Endodermal cell (in vitro differentiated cells): ENCODE measurements at regions not wholly inside any gene's neighbourhood (a gene's known extent, or its start where the extent isn't known, plus 50 kb on each side); places are given as distances from the start of the nearest gene placed in this dataset.

Source experiments
- DNase-seq: peaks from one replicate; pipeline ENCODE4 v3.0.0-alpha.2; 2017
- H3K27ac ChIP-seq: 2 replicates; pipeline ENCODE4 v1.5.1; 2013; ENCODE audit warnings: mild to moderate bottlenecking, low read depth, low read length, moderate library complexity
- H3K27me3 ChIP-seq: 2 replicates; pipeline ENCODE4 v1.6.1; 2013; ENCODE audit warnings: mild to moderate bottlenecking, low read length, moderate library complexity; ENCODE audit not compliant: insufficient read depth, control insufficient read depth, poor library complexity, severe bottlenecking
- H3K36me3 ChIP-seq: 2 replicates; pipeline ENCODE4 v1.7.0; 2013; ENCODE audit warnings: mild to moderate bottlenecking, low read length, moderate library complexity; ENCODE audit not compliant: control insufficient read depth, insufficient read depth
- H3K4me1 ChIP-seq: one replicate; pipeline ENCODE4 v1.7.0; 2013; ENCODE audit warnings: low read length; ENCODE audit not compliant: control insufficient read depth, insufficient read depth
- H3K4me3 ChIP-seq: 2 replicates; pipeline ENCODE4 v1.5.1; 2013; ENCODE audit warnings: mild to moderate bottlenecking, low read length, moderate library complexity
- H3K9ac ChIP-seq: 2 replicates; pipeline ENCODE4 v1.6.1; 2013; ENCODE audit warnings: mild to moderate bottlenecking, low read length, moderate library complexity; ENCODE audit not compliant: poor library complexity, severe bottlenecking; ENCODE audit errors: extremely low read depth
- H3K9me3 ChIP-seq: 2 replicates; pipeline ENCODE4 v1.6.1; 2013; ENCODE audit warnings: mild to moderate bottlenecking, low read length, moderate library complexity; ENCODE audit not compliant: control insufficient read depth
- H3K27ac Mint-ChIP-seq: 2 replicates; pipeline ENCODE4 v1.8.0; 2020; ENCODE audit warnings: mixed read lengths
- H3K27me3 Mint-ChIP-seq: 2 replicates; pipeline ENCODE4 v1.8.0; 2021; ENCODE audit warnings: mild to moderate bottlenecking, mixed read lengths; ENCODE audit not compliant: insufficient read depth
- H3K36me3 Mint-ChIP-seq: 2 replicates; pipeline ENCODE4 v1.8.0; 2020; ENCODE audit warnings: low read depth, mixed read lengths
- H3K4me1 Mint-ChIP-seq: 2 replicates; pipeline ENCODE4 v1.8.0; 2020; ENCODE audit warnings: mixed read lengths
- H3K4me3 Mint-ChIP-seq: 2 replicates; pipeline ENCODE4 v1.8.0; 2020; ENCODE audit warnings: mild to moderate bottlenecking, moderate library complexity, mixed read lengths
- H3K9me3 Mint-ChIP-seq: 2 replicates; pipeline ENCODE4 v1.8.0; 2020; ENCODE audit warnings: mild to moderate bottlenecking, mixed read lengths
- CTCF ChIP-seq: fragments of 200-600 bp; sonication (generic); conservative IDR thresholded peaks from 2 replicates; pipeline ENCODE4 v1.5.0; 2021; ENCODE audit warnings: antibody characterized with exemption, mild to moderate bottlenecking
- WGBS, 2 experiments: methylation state at CpG; one replicate each; pipeline versions ENCODE4 v1.1.5 to v1.1.7; 2013; ENCODE audit warnings: missing lambda C conversion rate in 2 of 2, mixed read lengths in 1 of 2; ENCODE audit not compliant: insufficient coverage in 1 of 2, insufficient read length in 1 of 2; 5-methylcytosine and 5-hydroxymethylcytosine counted together

DNA sequence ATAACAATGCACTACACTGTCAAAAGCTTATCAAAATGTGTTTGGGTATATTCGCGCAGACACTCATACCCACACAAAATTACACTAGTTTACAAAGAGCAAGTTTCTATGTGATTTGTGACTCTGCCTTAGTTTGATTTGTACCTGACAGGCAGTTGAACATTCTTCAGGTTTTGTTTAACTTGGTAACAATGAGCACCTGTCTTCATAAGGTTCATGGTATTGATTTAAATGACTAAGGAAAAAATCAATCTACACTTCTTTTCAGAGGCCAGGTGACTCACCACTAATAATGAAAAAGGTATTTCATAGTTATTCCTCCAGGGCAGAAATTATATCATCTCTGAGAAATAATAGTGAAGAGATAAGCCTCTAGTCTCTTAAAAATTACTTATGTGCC is 1114.6 kb upstream of the AGA start:
- no peak overlapping the region for H3K4me3 ChIP-seq
- H3K27ac ChIP-seq = no peak overlapping the region
- Mint-ChIP-seq H3K4me3 (no peak overlapping the region), H3K9me3 (no peaks in the 10 kb centered on the region), H3K27ac (no peak overlapping the region), H3K27me3 (no peaks in the 10 kb centered on the region), H3K4me1 (no peaks in the 10 kb centered on the region), H3K36me3 (no peaks in the 10 kb centered on the region)
- no peaks in the 10 kb centered on the region for H3K36me3 ChIP-seq
- DNase-seq = no peak
- WGBS, 2 experiments = 63% methylated on average over 2 of the region's 2 CpGs; no CpG with 5 or more reads in 1 of the 2 experiments
- no peaks in the 10 kb centered on the region for H3K9me3 ChIP-seq
- no peaks in the 10 kb centered on the region for H3K27me3 ChIP-seq
- no peaks in the 10 kb centered on the region for H3K4me1 ChIP-seq
- no peak overlapping the region for H3K9ac ChIP-seq
- no peak for TF ChIP-seq CTCF

DNA sequence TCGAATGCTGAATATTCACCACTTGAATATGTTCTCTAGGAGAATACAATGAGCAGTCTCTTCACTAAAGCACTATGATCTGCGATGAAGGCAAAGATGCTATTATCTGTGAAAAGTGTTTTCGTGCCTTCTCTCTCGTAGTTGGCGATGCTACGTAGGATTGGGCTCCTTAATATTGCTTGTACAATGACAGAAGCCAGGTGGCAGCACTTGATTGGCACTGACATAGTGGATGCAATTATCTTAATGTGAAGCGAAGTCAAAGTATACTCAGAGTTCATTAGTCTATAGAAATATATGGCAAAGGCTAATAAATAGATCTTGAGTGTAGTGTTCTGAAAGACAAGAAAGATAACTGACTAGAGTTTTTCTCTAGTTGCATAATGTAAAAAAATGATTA is 1135.7 kb upstream of the AGA start:
- Histone ChIP-seq H3K27me3 (no peaks in the 10 kb centered on the region), H3K36me3 (no peaks in the 10 kb centered on the region), H3K27ac (no peak overlapping the region), H3K4me1 (no peaks in the 10 kb centered on the region), H3K9ac (no peak overlapping the region), H3K9me3 (no peaks in the 10 kb centered on the region), H3K4me3 (no peak overlapping the region)
- TF ChIP-seq CTCF = peak; percentile 76
- no peak overlapping the region for H3K27ac Mint-ChIP-seq
- WGBS, 2 experiments = 87 to 90% methylated on average over 3 to 7 of the region's 7 CpGs
- DNase-seq = peak; percentile 58
- no peaks in the 10 kb centered on the region for H3K9me3 Mint-ChIP-seq
- no peaks in the 10 kb centered on the region for H3K4me1 Mint-ChIP-seq
- no peaks in the 10 kb centered on the region for H3K27me3 Mint-ChIP-seq
- H3K4me3 Mint-ChIP-seq = no peak overlapping the region
- no peaks in the 10 kb centered on the region for H3K36me3 Mint-ChIP-seq

DNA sequence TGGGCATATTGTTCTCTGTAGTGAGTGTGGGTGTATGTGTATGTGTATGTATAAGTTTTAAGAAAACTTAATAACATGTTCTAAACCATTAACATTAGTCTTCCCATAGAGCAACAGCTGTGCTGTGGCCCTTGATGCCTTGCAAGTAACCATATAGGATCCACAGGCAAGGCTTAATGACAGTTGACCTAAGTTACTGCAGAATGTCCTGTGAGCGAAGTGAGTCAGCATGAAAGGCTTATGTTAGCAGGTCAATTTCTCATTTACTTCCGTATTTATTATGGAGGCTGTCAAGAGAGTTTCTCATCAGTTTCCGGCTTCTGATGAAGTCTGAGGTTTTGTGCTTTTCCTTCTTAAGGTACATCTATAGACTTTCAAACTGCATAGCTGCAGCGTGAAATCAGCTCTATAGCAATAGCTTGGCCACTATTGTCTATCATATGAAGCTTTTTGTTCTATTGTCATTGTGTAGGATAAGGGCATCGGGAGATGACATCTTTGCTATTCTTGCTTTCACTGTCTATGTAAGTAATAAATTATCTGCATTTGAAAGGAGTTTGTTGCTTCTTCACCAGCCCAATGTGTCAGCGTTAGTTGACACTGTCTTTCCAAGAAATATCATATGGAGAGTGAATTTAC is 1153.4 kb upstream of the AGA start:
- Histone ChIP-seq H3K27ac (peak overlapping the region; percentile 61), H3K4me1 (no peaks in the 10 kb centered on the region), H3K4me3 (no peak overlapping the region), H3K27me3 (no peaks in the 10 kb centered on the region), H3K9me3 (no peaks in the 10 kb centered on the region), H3K9ac (no peak overlapping the region), H3K36me3 (no peaks in the 10 kb centered on the region)
- 43 to 77% methylated on average over 3 to 6 of the region's 6 CpGs for WGBS, 2 experiments
- H3K27ac Mint-ChIP-seq = no peak overlapping the region
- H3K27me3 Mint-ChIP-seq = no peaks in the 10 kb centered on the region
- no peak overlapping the region for H3K4me3 Mint-ChIP-seq
- H3K4me1 Mint-ChIP-seq = no peaks in the 10 kb centered on the region
- no peak for DNase-seq
- no peaks in the 10 kb centered on the region for H3K36me3 Mint-ChIP-seq
- TF ChIP-seq CTCF = no peak
- peaks cover 1% of the 10 kb centered on the region for H3K9me3 Mint-ChIP-seq
